T-cell (primary cell): ENCODE measurements at regions not wholly inside any gene's neighbourhood (a gene's known extent, or its start where the extent isn't known, plus 50 kb on each side); places are given as distances from the start of the nearest gene placed in this dataset.

ENCODE experiments used
- ATAC-seq, 4 experiments: fragments of 200-7000 bp in 3 of 4; fragments of 150-1000 bp in 1 of 4; cut with Tn5 transposase; replicated peaks in 1 of 4; 1 replicate in 3 of 4; 2 replicates in 1 of 4; pipeline ENCODE4 v1.10.0; 2021; ENCODE audit warnings: moderate library complexity in 3 of 4, mild to moderate bottlenecking in 2 of 4, moderate number of reproducible peaks in 1 of 4
- CTCF ChIA-PET, 2 donors: fragments of 300-600 bp; sonication (Branson Sonifier 250); formaldehyde crosslinking; loops; one replicate each; lab custom pipeline; 2022; ENCODE audit warnings: antibody characterized with exemption in 2 of 2; lab: Charles Lee
- POLR2A ChIA-PET, 2 donors: fragments of 300-600 bp; sonication (Branson Sonifier 250); formaldehyde crosslinking; loops; one replicate each; lab custom pipeline; 2022; ENCODE audit warnings: antibody characterized with exemption in 2 of 2; lab: Charles Lee
- DNase-seq, 35 experiments: peaks; one replicate each; pipeline versions ENCODE4 v3.0.0 to v3.0.0-alpha.2; 2013 to 2023
- H3K27ac ChIP-seq: one replicate; pipeline ENCODE4 v1.5.1; 2013; ENCODE audit warnings: low read length
- H3K27me3 ChIP-seq, 2 experiments: replicated peaks in 1 of 2; 1 replicate in 1 of 2; 2 replicates in 1 of 2; pipeline versions ENCODE4 v1.6.1 to v1.7.0; 2013; ENCODE audit warnings: low read length in 1 of 2, mixed read lengths in 1 of 2; ENCODE audit not compliant: control insufficient read depth in 2 of 2, insufficient read depth in 2 of 2; ENCODE audit errors: extremely low read depth in 1 of 2
- H3K36me3 ChIP-seq, 2 donors: 1 replicate in 1 of 2; 2 replicates in 1 of 2; pipeline versions ENCODE4 v1.6.1 to v1.7.0; 2013; ENCODE audit warnings: low read length in 1 of 2; ENCODE audit not compliant: control insufficient read depth in 2 of 2, insufficient read depth in 1 of 2; ENCODE audit errors: extremely low read depth in 1 of 2
- H3K4me1 ChIP-seq, 2 experiments: 1 replicate in 1 of 2; 2 replicates in 1 of 2; pipeline versions ENCODE4 v1.6.1 to v1.7.0; 2013; ENCODE audit warnings: low read length in 2 of 2, mixed read lengths in 1 of 2; ENCODE audit not compliant: insufficient read depth in 2 of 2, control insufficient read depth in 1 of 2; ENCODE audit errors: extremely low read depth in 1 of 2
- H3K4me3 ChIP-seq, 2 donors: 1 replicate in 1 of 2; 2 replicates in 1 of 2; pipeline versions ENCODE4 v1.5.1 to v1.7.0; 2013; ENCODE audit warnings: mild to moderate bottlenecking in 2 of 2, low read length in 1 of 2, moderate library complexity in 1 of 2; ENCODE audit not compliant: control insufficient read depth in 1 of 2; ENCODE audit errors: extremely low read depth in 1 of 2
- H3K9me3 ChIP-seq: 2 replicates; pipeline ENCODE4 v1.7.0; 2013
- H3K27ac Mint-ChIP-seq, 2 donors: one replicate each; pipeline ENCODE4 v1.8.0; 2020 to 2021; ENCODE audit warnings: mild to moderate bottlenecking in 2 of 2, mixed read lengths in 2 of 2
- H3K27me3 Mint-ChIP-seq, 2 donors: one replicate each; pipeline ENCODE4 v1.8.0; 2021 to 2022; ENCODE audit warnings: mixed read lengths in 2 of 2
- H3K36me3 Mint-ChIP-seq: one replicate; pipeline ENCODE4 v1.8.0; 2021; ENCODE audit warnings: mixed read lengths
- H3K4me1 Mint-ChIP-seq, 3 donors: one replicate each; pipeline ENCODE4 v1.8.0; 2020 to 2022; ENCODE audit warnings: mixed read lengths in 3 of 3, mild to moderate bottlenecking in 1 of 3
- H3K4me3 Mint-ChIP-seq, 3 donors: one replicate each; pipeline ENCODE4 v1.8.0; 2020 to 2022; ENCODE audit warnings: mild to moderate bottlenecking in 3 of 3, mixed read lengths in 3 of 3, moderate library complexity in 3 of 3
- H3K9me3 Mint-ChIP-seq, 3 donors: one replicate each; pipeline ENCODE4 v1.8.0; 2020 to 2022; ENCODE audit warnings: mixed read lengths in 3 of 3
- WGBS: methylation state at CpG from one replicate; pipeline ENCODE4 v1.1.5; 2013; ENCODE audit warnings: missing lambda C conversion rate; ENCODE audit not compliant: insufficient coverage; 5-methylcytosine and 5-hydroxymethylcytosine counted together

- H3K27me3 Mint-ChIP-seq = peaks cover 48 to 64% of the 10 kb centered on the region in 2 donors
- Histone ChIP-seq H3K36me3 (no peaks in the 10 kb centered on the region), H3K9me3 (no peaks in the 10 kb centered on the region), H3K4me3 (no peak overlapping the region), H3K4me1 (no peaks in the 10 kb centered on the region), H3K27ac (no peak overlapping the region), H3K27me3 (peaks cover 0 to 7% of the 10 kb centered on the region in 2 experiments)
- ATAC-seq (no peak), DNase-seq (no peak)
- H3K4me3 Mint-ChIP-seq = no peak overlapping the region
- ChIA-PET POLR2A (no interaction called here), CTCF (no interaction called here)
- H3K4me1 Mint-ChIP-seq = no peaks in the 10 kb centered on the region
- WGBS = 90% methylated on average over 7 of the region's 10 CpGs
- H3K27ac Mint-ChIP-seq = no peak overlapping the region
- H3K36me3 Mint-ChIP-seq = no peaks in the 10 kb centered on the region
- H3K9me3 Mint-ChIP-seq = peaks cover 0 to 8% (median 0%) of the 10 kb centered on the region in 3 donors
These were observed 145.1 kb downstream of the ADRA2A start for GRCh38 chr10:111221682-111222480.

DNA sequence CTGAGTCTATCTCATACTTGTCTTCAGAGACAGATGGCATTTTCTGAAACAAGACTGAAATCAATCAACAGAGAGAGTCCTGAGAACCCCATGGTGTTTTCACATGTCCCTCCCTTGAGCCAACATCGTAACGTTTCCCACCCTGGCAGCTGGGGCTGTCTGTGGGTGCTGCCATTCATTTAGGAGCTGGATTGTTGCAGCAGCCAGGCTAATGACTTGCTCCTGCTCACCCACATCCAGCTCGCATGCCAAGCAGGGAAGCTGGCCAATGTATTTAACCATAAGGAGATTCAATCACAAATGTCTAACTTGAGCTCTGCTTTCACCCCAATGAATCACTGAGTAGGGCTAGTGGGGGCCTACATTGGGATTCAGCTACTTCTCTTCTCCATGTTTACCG, 146.1 kb downstream of the ADRA2A start:
- Histone ChIP-seq H3K4me1 (no peaks in the 10 kb centered on the region), H3K4me3 (no peak overlapping the region), H3K36me3 (no peaks in the 10 kb centered on the region), H3K9me3 (no peaks in the 10 kb centered on the region), H3K27me3 (peaks cover 0 to 7% of the 10 kb centered on the region in 2 experiments), H3K27ac (no peak overlapping the region)
- H3K36me3 Mint-ChIP-seq = no peaks in the 10 kb centered on the region
- 85% methylated on average over 2 of the region's 4 CpGs for WGBS
- ATAC-seq = no peak
- CTCF ChIA-PET = no interaction called here
- peaks cover 48 to 61% of the 10 kb centered on the region in 2 donors for H3K27me3 Mint-ChIP-seq
- DNase-seq = no peak
- H3K4me1 Mint-ChIP-seq = no peaks in the 10 kb centered on the region
- H3K27ac Mint-ChIP-seq = no peak overlapping the region
- H3K4me3 Mint-ChIP-seq = no peak overlapping the region
- peaks cover 0 to 8% (median 0%) of the 10 kb centered on the region in 3 donors for H3K9me3 Mint-ChIP-seq
- POLR2A ChIA-PET = no interaction called here

DNA sequence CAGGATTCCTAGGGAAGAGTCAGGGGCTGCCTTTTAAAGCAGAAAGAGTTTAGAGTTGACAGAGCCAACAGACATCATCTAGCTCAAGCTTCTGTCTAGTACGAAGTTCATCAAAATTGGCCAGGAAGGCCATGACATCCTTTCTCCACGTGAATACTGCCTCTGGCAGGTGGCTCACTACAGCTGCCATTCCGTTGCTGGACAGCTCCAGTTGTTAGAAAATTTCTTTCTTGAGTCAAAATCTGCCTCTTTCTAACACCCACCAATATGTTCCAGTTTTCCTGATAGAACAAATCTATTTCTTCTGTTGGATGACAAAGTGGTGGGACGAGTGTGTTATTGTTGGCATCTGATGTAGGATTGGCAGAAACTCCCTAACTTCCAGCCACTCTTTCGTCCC, 154.9 kb downstream of the ADRA2A start:
- Histone ChIP-seq H3K9me3 (no peaks in the 10 kb centered on the region), H3K4me3 (no peak overlapping the region), H3K4me1 (no peaks in the 10 kb centered on the region), H3K36me3 (no peaks in the 10 kb centered on the region), H3K27me3 (no peaks in the 10 kb centered on the region), H3K27ac (no peak overlapping the region)
- no peaks in the 10 kb centered on the region for H3K36me3 Mint-ChIP-seq
- no peaks in the 10 kb centered on the region for H3K4me1 Mint-ChIP-seq
- ATAC-seq (no peak), DNase-seq (no peak)
- peaks cover 32 to 42% of the 10 kb centered on the region in 2 donors for H3K27me3 Mint-ChIP-seq
- CTCF ChIA-PET = no interaction called here
- no peak overlapping the region for H3K4me3 Mint-ChIP-seq
- H3K27ac Mint-ChIP-seq = no peak overlapping the region
- POLR2A ChIA-PET = no interaction called here
- peaks cover 5 to 8% (median 6%) of the 10 kb centered on the region in 3 donors for H3K9me3 Mint-ChIP-seq
- WGBS = 57% methylated on average over 4 of the region's 5 CpGs

- no peaks in the 10 kb centered on the region for H3K36me3 Mint-ChIP-seq
- no peak for ATAC-seq
- no peak for DNase-seq
- H3K4me1 ChIP-seq = no peaks in the 10 kb centered on the region
- ChIA-PET CTCF (no interaction called here), POLR2A (no interaction called here)
- H3K9me3 ChIP-seq = no peaks in the 10 kb centered on the region
- no peaks in the 10 kb centered on the region for H3K4me1 Mint-ChIP-seq
- no peak overlapping the region for H3K27ac Mint-ChIP-seq
- peaks cover 2 to 5% (median 3%) of the 10 kb centered on the region in 3 donors for H3K9me3 Mint-ChIP-seq
- no peak overlapping the region for H3K4me3 Mint-ChIP-seq
- no peaks in the 10 kb centered on the region for H3K27me3 ChIP-seq
- H3K27ac ChIP-seq = no peak overlapping the region
- 20% methylated on average over 1 of the region's 1 CpG for WGBS
- H3K4me3 ChIP-seq = no peak overlapping the region
- H3K36me3 ChIP-seq = no peaks in the 10 kb centered on the region
- H3K27me3 Mint-ChIP-seq = peaks cover 28 to 37% of the 10 kb centered on the region in 2 donors
These were observed 156.6 kb downstream of the ADRA2A start for GRCh38 chr10:111233439-111233838.

DNA sequence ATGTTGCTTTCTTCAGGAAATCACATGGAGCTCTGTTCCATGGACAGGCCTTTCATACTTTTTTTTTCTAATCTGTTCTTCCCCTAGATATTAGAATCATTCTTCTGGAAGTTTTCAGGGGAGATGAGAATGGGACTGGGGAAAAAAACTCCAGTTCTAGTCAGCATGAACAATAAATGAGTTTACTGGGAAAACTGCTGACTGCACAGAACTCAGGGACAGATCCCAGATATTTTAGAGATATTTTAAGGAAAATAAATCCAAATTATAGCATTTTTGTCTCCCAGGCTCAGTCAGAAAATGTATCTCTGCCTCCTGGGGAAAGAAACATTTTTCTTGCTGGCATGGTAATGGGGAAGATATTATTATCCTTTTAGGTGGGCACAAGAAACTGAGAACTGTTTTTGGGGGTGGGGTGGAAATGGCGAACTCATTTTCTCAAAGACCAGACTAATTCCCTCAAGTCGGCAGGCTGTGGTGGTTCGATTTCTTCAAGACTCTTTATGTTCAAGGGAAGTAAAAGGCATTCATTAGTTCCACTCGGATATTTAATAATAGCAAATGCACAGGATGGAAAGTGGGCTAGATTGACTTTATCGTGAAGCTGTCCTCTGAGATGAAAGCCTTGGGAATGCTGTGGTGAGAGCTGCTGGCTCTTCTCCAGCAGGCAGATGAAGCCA, 157.5 kb downstream of the ADRA2A start:
- H3K27ac Mint-ChIP-seq = no peak overlapping the region
- no peak for ATAC-seq

GRCh38 chr10:111234914-111235302, 158.1 kb downstream of the ADRA2A start:
- H3K4me3 Mint-ChIP-seq = no peak overlapping the region
- peaks cover 0 to 4% (median 0%) of the 10 kb centered on the region in 3 donors for H3K9me3 Mint-ChIP-seq
- DNase-seq (no peak), ATAC-seq (no peak)
- no peak overlapping the region for H3K27ac Mint-ChIP-seq
- H3K27me3 Mint-ChIP-seq = peaks cover 31 to 35% of the 10 kb centered on the region in 2 donors
- H3K4me1 Mint-ChIP-seq = no peaks in the 10 kb centered on the region
- Histone ChIP-seq H3K27ac (no peak overlapping the region), H3K9me3 (no peaks in the 10 kb centered on the region), H3K36me3 (no peaks in the 10 kb centered on the region), H3K4me3 (no peak overlapping the region), H3K4me1 (no peaks in the 10 kb centered on the region), H3K27me3 (no peaks in the 10 kb centered on the region)
- POLR2A ChIA-PET = no interaction called here
- CTCF ChIA-PET = no interaction called here
- H3K36me3 Mint-ChIP-seq = no peaks in the 10 kb centered on the region
- WGBS = no CpG with 5 or more reads among the region's 2 CpGs

More for the DNA sequence above, 157.5 kb downstream of the ADRA2A start:
- peaks cover 29 to 33% of the 10 kb centered on the region in 2 donors for H3K27me3 Mint-ChIP-seq
- no CpG with 5 or more reads among the region's 5 CpGs for WGBS
- Histone ChIP-seq H3K36me3 (no peaks in the 10 kb centered on the region), H3K4me3 (no peak overlapping the region), H3K9me3 (no peaks in the 10 kb centered on the region), H3K4me1 (no peaks in the 10 kb centered on the region), H3K27me3 (no peaks in the 10 kb centered on the region), H3K27ac (no peak overlapping the region)
- POLR2A ChIA-PET = no interaction called here
- no peaks in the 10 kb centered on the region for H3K4me1 Mint-ChIP-seq
- no peak overlapping the region for H3K4me3 Mint-ChIP-seq
- CTCF ChIA-PET = no interaction called here
- peaks cover 0 to 4% (median 0%) of the 10 kb centered on the region in 3 donors for H3K9me3 Mint-ChIP-seq
- no peaks in the 10 kb centered on the region for H3K36me3 Mint-ChIP-seq
- DNase-seq = no peak
